Superior temporal gyrus (tissue), 1 donor: ENCODE measurements at regions not wholly inside any gene's neighbourhood (a gene's known extent, or its start where the extent isn't known, plus 50 kb on each side); places are given as distances from the start of the nearest gene placed in this dataset.
A peak's percentile ranks its signal among the peaks of the same experiment; 100 is the strongest.

Experiments used
- DNase-seq: peaks from one replicate; pipeline ENCODE4 v3.0.0-alpha.2; 2016; ENCODE audit errors: extremely low spot score

GRCh38 chr6:100137759-100138158, 143.7 kb upstream of the MCHR2 start:
- no peak for DNase-seq

GRCh38 chr6:100136590-100136989, 142.6 kb upstream of the MCHR2 start:
- no peak for DNase-seq

- no peak for DNase-seq
Observed at GRCh38 chr6:100135977-100136376, 142.0 kb upstream of the MCHR2 start.

GRCh38 chr6:100134703-100135102, 140.7 kb upstream of the MCHR2 start:
- DNase-seq = no peak

GRCh38 chr6:100134297-100134696, 140.3 kb upstream of the MCHR2 start:
- DNase-seq = no peak

GRCh38 chr6:100132005-100132404, 138.0 kb upstream of the MCHR2 start:
- DNase-seq = no peak

GRCh38 chr6:100130630-100131029, 136.6 kb upstream of the MCHR2 start:
- no peak for DNase-seq

- DNase-seq = no peak
Observed at GRCh38 chr6:100126790-100127484, 132.9 kb upstream of the MCHR2 start.

- DNase-seq = no peak
Observed at GRCh38 chr6:100121854-100122609, 128.0 kb upstream of the MCHR2 start.

- no peak for DNase-seq
Observed at GRCh38 chr6:100119261-100119660, 125.2 kb upstream of the MCHR2 start.

GRCh38 chr6:100118301-100118700, 124.3 kb upstream of the MCHR2 start:
- DNase-seq = no peak

GRCh38 chr6:100117680-100118079, 123.7 kb upstream of the MCHR2 start:
- no peak for DNase-seq

GRCh38 chr6:100116411-100117194, 122.6 kb upstream of the MCHR2 start:
- DNase-seq = peak; percentile 87

GRCh38 chr6:100115407-100116101, 121.5 kb upstream of the MCHR2 start:
- DNase-seq = no peak

- DNase-seq = no peak
Observed at GRCh38 chr6:100112855-100113508, 119.0 kb upstream of the MCHR2 start.

- no peak for DNase-seq
Observed at GRCh38 chr6:100105919-100106529, 112.0 kb upstream of the MCHR2 start.

GRCh38 chr6:100105138-100105537, 111.1 kb upstream of the MCHR2 start:
- no peak for DNase-seq

GRCh38 chr6:100103931-100104330, 109.9 kb upstream of the MCHR2 start:
- DNase-seq = no peak

- no peak for DNase-seq
Observed at GRCh38 chr6:100103194-100103593, 109.2 kb upstream of the MCHR2 start.

- DNase-seq = no peak
Observed at GRCh38 chr6:100101644-100102043, 107.6 kb upstream of the MCHR2 start.

GRCh38 chr6:100100776-100101175, 106.8 kb upstream of the MCHR2 start:
- DNase-seq = no peak
